SK-N-SH treated with all-trans-retinoic acid at 6 μM for 48 hours (cell line): ENCODE measurements at regions not wholly inside any gene's neighbourhood (a gene's known extent, or its start where the extent isn't known, plus 50 kb on each side); places are given as distances from the start of the nearest gene placed in this dataset.

Source experiments
- ATAC-seq: fragments of 200-7000 bp; cut with Tn5 transposase; 3 replicates; pipeline ENCODE4 v1.9.1; 2020; ENCODE audit warnings: mild to moderate bottlenecking, moderate library complexity
- ARNTL ChIP-seq: fragments of 450-650 bp; formaldehyde crosslinking; IDR thresholded peaks from 2 replicates; pipeline ENCODE4 v1.5.0; 2020; ENCODE audit warnings: low read depth, mild to moderate bottlenecking, moderate library complexity, borderline replicate concordance
- BACH2 ChIP-seq: fragments of 250-450 bp; sonication (Bioruptor Pico); IDR thresholded peaks from 2 replicates; pipeline ENCODE4 v1.9.0; 2021; ENCODE audit warnings: mild to moderate bottlenecking, borderline replicate concordance
- CSDC2 ChIP-seq: fragments of 250-450 bp; sonication (Bioruptor Pico); IDR thresholded peaks from 2 replicates; pipeline ENCODE4 v1.5.0; 2020; ENCODE audit warnings: mild to moderate bottlenecking, moderate library complexity
- GLIS3 ChIP-seq: fragments of 250-450 bp; sonication (Bioruptor Pico); IDR thresholded peaks from 2 replicates; pipeline ENCODE4 v1.5.0; 2020; ENCODE audit warnings: mild to moderate bottlenecking, moderate library complexity
- ISL1 ChIP-seq: fragments of 250-450 bp; sonication (Bioruptor Pico); IDR thresholded peaks from 2 replicates; pipeline ENCODE4 v2.1.2; 2022; ENCODE audit warnings: mild to moderate bottlenecking, moderate library complexity
- OSR1 ChIP-seq: fragments of 250-450 bp; sonication (Bioruptor Pico); IDR thresholded peaks from 2 replicates; pipeline ENCODE4 v1.8.0; 2022; ENCODE audit warnings: moderate library complexity, mild to moderate bottlenecking, inconsistent platforms
- PPARA ChIP-seq: fragments of 250-450 bp; sonication (Bioruptor Pico); IDR thresholded peaks from 2 replicates; pipeline ENCODE4 v1.5.0; 2020; ENCODE audit warnings: mild to moderate bottlenecking, borderline replicate concordance
- RARB ChIP-seq: fragments of 250-450 bp; sonication (Bioruptor Pico); IDR thresholded peaks from 2 replicates; pipeline ENCODE4 v1.8.0; 2021; ENCODE audit warnings: mild to moderate bottlenecking, moderate library complexity
- SNAI2 ChIP-seq: fragments of 250-450 bp; sonication (Bioruptor Pico); IDR thresholded peaks from 2 replicates; pipeline ENCODE4 v1.5.0; 2020; ENCODE audit warnings: mild to moderate bottlenecking, moderate library complexity
- TCF4 ChIP-seq: fragments of 250-450 bp; sonication (Bioruptor Pico); IDR thresholded peaks from 2 replicates; pipeline ENCODE4 v1.8.0; 2021; ENCODE audit warnings: mild to moderate bottlenecking, moderate library complexity, borderline replicate concordance
- TOX ChIP-seq: fragments of 250-450 bp; sonication (Bioruptor Pico); IDR thresholded peaks from 2 replicates; pipeline ENCODE4 v1.8.0; 2021; ENCODE audit warnings: mild to moderate bottlenecking, moderate library complexity, borderline replicate concordance
- ZC3H10 ChIP-seq: fragments of 250-450 bp; sonication (Bioruptor Pico); IDR thresholded peaks from 2 replicates; pipeline ENCODE4 v1.5.1; 2021; ENCODE audit warnings: mild to moderate bottlenecking, moderate library complexity
- ZFP3 ChIP-seq: fragments of 250-450 bp; sonication (Bioruptor Pico); IDR thresholded peaks from 2 replicates; pipeline ENCODE4 v1.5.0; 2020; ENCODE audit warnings: mild to moderate bottlenecking, moderate library complexity
- ZFP30 ChIP-seq: fragments of 450-650 bp; formaldehyde crosslinking; IDR thresholded peaks from 2 replicates; pipeline ENCODE4 v1.5.0; 2022; ENCODE audit warnings: mild to moderate bottlenecking, moderate library complexity
- ZNF565 ChIP-seq: fragments of 450-650 bp; formaldehyde crosslinking; conservative IDR thresholded peaks from 2 replicates; pipeline ENCODE4 v1.5.0; 2020; ENCODE audit warnings: low read depth, mild to moderate bottlenecking, moderate library complexity
- ZNF70 ChIP-seq: fragments of 450-650 bp; formaldehyde crosslinking; IDR thresholded peaks from 2 replicates; pipeline ENCODE4 v1.5.0; 2020; ENCODE audit warnings: mild to moderate bottlenecking, moderate library complexity
- ZNF8 ChIP-seq: fragments of 450-650 bp; formaldehyde crosslinking; IDR thresholded peaks from 2 replicates; pipeline ENCODE4 v1.5.0; 2020; ENCODE audit warnings: mild to moderate bottlenecking, moderate library complexity
- TF ChIP-seq, protein P1 (sequence below): fragments of 250-450 bp; sonication (Bioruptor Pico); IDR thresholded peaks from 2 replicates; pipeline ENCODE4 v1.8.0; 2021; ENCODE audit warnings: low read depth, mild to moderate bottlenecking, moderate library complexity, borderline replicate concordance
- TF ChIP-seq, protein P2 (sequence below): fragments of 250-450 bp; sonication (Bioruptor Pico); IDR thresholded peaks from 2 replicates; pipeline ENCODE4 v1.5.1; 2021; ENCODE audit warnings: mild to moderate bottlenecking, moderate library complexity
- TF ChIP-seq, protein P3 (sequence below): fragments of 250-450 bp; sonication (Bioruptor Pico); IDR thresholded peaks from 2 replicates; pipeline ENCODE4 v1.8.0; 2020; ENCODE audit warnings: mild to moderate bottlenecking, moderate library complexity, borderline replicate concordance
- TF ChIP-seq, protein P4 (sequence below): fragments of 250-450 bp; sonication (Bioruptor Pico); IDR thresholded peaks from 2 replicates; pipeline ENCODE4 v1.5.1; 2020; ENCODE audit warnings: low read depth, mild to moderate bottlenecking, moderate library complexity
- TF ChIP-seq, protein P5 (sequence below): fragments of 250-450 bp; sonication (Bioruptor Pico); IDR thresholded peaks from 2 replicates; pipeline ENCODE4 v1.5.0; 2020; ENCODE audit warnings: mild to moderate bottlenecking, moderate library complexity

DNA sequence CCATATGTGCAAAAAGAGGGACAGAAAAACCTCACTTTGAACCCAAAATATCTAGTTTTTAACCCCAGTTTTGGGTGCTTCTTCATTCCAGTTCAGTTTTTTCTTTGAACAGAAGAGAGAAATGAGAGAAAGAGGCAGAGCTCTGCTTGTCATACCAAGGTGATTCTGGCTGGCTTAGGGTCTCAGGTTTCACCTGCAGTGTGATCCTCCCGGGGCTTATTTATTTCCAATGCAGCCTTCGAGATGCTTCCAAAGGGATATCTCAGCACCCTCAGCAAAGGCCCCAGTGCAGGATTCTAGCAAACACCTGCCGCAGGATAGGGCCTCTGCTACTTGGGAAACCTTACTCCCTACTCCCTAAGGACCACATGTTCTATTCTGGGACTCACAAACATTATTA lies 131.3 kb downstream of the WDR11 start (continued):
- TF ChIP-seq, protein P1, sequence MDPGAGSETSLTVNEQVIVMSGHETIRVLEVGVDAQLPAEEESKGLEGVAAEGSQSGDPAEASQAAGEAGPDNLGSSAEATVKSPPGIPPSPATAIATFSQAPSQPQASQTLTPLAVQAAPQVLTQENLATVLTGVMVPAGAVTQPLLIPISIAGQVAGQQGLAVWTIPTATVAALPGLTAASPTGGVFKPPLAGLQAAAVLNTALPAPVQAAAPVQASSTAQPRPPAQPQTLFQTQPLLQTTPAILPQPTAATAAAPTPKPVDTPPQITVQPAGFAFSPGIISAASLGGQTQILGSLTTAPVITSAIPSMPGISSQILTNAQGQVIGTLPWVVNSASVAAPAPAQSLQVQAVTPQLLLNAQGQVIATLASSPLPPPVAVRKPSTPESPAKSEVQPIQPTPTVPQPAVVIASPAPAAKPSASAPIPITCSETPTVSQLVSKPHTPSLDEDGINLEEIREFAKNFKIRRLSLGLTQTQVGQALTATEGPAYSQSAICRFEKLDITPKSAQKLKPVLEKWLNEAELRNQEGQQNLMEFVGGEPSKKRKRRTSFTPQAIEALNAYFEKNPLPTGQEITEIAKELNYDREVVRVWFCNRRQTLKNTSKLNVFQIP (CRISPR knock-in tag) = no peak
- TF ChIP-seq CSDC2 (CRISPR knock-in tag) = no peak

DNA sequence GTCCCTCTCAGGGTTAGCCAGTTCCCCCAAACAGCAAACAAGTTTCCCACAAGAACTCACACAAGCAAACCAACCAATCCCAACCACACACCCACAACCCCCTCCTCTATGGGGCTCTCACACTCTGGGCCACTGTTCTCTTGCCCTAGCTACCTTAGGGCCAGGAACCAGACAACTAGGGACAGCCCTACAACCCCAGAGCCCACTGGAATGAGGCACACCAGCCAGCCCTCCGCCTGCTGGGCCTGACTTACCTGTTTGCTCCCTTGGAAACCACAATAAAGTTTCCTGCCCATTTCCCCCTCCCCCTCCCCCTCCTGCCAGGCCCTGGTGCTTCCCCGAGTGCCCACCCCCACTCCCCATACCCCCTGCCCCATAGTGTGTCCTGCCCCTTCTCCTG lies 132.6 kb downstream of the WDR11 start:
- no peak for ATAC-seq
- TF ChIP-seq RARB (no peak), BACH2 (CRISPR knock-in tag) (no peak), SNAI2 (CRISPR knock-in tag) (no peak), OSR1 (no peak), GLIS3 (CRISPR knock-in tag) (no peak), ARNTL (CRISPR knock-in tag) (no peak), ZNF8 (no peak), TOX (no peak), CSDC2 (CRISPR knock-in tag) (no peak), ZFP30 (CRISPR knock-in tag) (no peak), TCF4 (CRISPR knock-in tag) (no peak), ZNF70 (CRISPR knock-in tag) (no peak), ZC3H10 (no peak), ISL1 (no peak)
- TF ChIP-seq, protein P2, sequence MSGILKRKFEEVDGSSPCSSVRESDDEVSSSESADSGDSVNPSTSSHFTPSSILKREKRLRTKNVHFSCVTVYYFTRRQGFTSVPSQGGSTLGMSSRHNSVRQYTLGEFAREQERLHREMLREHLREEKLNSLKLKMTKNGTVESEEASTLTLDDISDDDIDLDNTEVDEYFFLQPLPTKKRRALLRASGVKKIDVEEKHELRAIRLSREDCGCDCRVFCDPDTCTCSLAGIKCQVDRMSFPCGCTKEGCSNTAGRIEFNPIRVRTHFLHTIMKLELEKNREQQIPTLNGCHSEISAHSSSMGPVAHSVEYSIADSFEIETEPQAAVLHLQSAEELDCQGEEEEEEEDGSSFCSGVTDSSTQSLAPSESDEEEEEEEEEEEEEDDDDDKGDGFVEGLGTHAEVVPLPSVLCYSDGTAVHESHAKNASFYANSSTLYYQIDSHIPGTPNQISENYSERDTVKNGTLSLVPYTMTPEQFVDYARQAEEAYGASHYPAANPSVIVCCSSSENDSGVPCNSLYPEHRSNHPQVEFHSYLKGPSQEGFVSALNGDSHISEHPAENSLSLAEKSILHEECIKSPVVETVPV = no peak
- TF ChIP-seq, protein P3, sequence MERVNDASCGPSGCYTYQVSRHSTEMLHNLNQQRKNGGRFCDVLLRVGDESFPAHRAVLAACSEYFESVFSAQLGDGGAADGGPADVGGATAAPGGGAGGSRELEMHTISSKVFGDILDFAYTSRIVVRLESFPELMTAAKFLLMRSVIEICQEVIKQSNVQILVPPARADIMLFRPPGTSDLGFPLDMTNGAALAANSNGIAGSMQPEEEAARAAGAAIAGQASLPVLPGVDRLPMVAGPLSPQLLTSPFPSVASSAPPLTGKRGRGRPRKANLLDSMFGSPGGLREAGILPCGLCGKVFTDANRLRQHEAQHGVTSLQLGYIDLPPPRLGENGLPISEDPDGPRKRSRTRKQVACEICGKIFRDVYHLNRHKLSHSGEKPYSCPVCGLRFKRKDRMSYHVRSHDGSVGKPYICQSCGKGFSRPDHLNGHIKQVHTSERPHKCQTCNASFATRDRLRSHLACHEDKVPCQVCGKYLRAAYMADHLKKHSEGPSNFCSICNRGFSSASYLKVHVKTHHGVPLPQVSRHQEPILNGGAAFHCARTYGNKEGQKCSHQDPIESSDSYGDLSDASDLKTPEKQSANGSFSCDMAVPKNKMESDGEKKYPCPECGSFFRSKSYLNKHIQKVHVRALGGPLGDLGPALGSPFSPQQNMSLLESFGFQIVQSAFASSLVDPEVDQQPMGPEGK = no peak
- TF ChIP-seq, protein P4, sequence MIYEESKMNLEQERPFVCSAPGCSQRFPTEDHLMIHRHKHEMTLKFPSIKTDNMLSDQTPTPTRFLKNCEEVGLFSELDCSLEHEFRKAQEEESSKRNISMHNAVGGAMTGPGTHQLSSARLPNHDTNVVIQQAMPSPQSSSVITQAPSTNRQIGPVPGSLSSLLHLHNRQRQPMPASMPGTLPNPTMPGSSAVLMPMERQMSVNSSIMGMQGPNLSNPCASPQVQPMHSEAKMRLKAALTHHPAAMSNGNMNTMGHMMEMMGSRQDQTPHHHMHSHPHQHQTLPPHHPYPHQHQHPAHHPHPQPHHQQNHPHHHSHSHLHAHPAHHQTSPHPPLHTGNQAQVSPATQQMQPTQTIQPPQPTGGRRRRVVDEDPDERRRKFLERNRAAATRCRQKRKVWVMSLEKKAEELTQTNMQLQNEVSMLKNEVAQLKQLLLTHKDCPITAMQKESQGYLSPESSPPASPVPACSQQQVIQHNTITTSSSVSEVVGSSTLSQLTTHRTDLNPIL = no peak
- TF ChIP-seq, protein P5, sequence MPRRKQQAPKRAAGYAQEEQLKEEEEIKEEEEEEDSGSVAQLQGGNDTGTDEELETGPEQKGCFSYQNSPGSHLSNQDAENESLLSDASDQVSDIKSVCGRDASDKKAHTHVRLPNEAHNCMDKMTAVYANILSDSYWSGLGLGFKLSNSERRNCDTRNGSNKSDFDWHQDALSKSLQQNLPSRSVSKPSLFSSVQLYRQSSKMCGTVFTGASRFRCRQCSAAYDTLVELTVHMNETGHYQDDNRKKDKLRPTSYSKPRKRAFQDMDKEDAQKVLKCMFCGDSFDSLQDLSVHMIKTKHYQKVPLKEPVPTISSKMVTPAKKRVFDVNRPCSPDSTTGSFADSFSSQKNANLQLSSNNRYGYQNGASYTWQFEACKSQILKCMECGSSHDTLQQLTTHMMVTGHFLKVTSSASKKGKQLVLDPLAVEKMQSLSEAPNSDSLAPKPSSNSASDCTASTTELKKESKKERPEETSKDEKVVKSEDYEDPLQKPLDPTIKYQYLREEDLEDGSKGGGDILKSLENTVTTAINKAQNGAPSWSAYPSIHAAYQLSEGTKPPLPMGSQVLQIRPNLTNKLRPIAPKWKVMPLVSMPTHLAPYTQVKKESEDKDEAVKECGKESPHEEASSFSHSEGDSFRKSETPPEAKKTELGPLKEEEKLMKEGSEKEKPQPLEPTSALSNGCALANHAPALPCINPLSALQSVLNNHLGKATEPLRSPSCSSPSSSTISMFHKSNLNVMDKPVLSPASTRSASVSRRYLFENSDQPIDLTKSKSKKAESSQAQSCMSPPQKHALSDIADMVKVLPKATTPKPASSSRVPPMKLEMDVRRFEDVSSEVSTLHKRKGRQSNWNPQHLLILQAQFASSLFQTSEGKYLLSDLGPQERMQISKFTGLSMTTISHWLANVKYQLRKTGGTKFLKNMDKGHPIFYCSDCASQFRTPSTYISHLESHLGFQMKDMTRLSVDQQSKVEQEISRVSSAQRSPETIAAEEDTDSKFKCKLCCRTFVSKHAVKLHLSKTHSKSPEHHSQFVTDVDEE (CRISPR knock-in tag) = no peak
- TF ChIP-seq, protein P1 (CRISPR knock-in tag) = no peak

DNA sequence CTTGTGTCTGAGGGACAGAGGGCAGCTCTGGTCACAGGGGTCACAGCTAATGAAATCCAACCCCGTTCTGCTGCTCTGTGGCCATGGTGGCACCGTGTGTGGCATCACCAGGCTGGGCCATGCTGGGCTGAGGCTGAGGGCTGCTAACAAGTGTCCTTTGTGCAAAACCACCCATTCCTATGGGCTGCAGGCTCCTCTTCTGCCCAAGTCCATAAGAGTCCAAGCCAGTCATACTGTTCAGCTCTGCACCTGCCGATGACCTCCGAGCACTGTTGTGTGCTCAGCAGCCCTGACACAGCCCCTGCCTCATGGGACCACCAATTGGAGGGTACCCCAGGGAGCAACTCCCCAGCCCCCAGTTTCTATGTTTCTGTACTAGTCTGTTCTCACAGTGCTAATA lies 133.1 kb downstream of the WDR11 start:
- TF ChIP-seq ISL1 (no peak), RARB (no peak), ZNF565 (CRISPR knock-in tag) (no peak), GLIS3 (CRISPR knock-in tag) (no peak), CSDC2 (CRISPR knock-in tag) (no peak), ZFP3 (CRISPR knock-in tag) (no peak), PPARA (CRISPR knock-in tag) (no peak), SNAI2 (CRISPR knock-in tag) (no peak), ZC3H10 (no peak), ARNTL (CRISPR knock-in tag) (no peak), OSR1 (no peak), ZNF70 (CRISPR knock-in tag) (no peak)
- TF ChIP-seq, protein P3 = no peak
- TF ChIP-seq, protein P2 = no peak
- no peak for ATAC-seq
